ENCODE measurements at regions not wholly inside any gene's neighbourhood (a gene's known extent, or its start where the extent isn't known, plus 50 kb on each side); places are given as distances from the start of the nearest gene placed in this dataset.

GRCh38 chr1:83087851-83088250, 911.1 kb downstream of the TTLL7 start:
- intact Hi-C loops (cut with micrococcal nuclease) = no loop called here

GRCh38 chr1:83086986-83087512, 911.9 kb downstream of the TTLL7 start:
- H3K27me3 ChIP-seq (ENCODE audit: low read depth) = no peaks in the 10 kb centered on the region
- intact Hi-C loops (cut with micrococcal nuclease) = no loop called here
- no peaks in the 10 kb centered on the region for H3K9me3 ChIP-seq (replicated peaks)
- no peaks in the 10 kb centered on the region for H3K36me3 ChIP-seq
- no peak for TF ChIP-seq CTCF (IDR thresholded peaks at IDR 0.05; ENCODE audit: borderline replicate concordance)
- no peak overlapping the region for H3K27ac ChIP-seq (replicated peaks)
- no peaks in the 10 kb centered on the region for H3K4me1 ChIP-seq
- DNase-seq = no peak
- no peak overlapping the region for H3K4me3 ChIP-seq

More at GRCh38 chr1:83087851-83088250, 911.1 kb downstream of the TTLL7 start:
- no peaks in the 10 kb centered on the region for H3K4me1 ChIP-seq
- H3K27ac ChIP-seq (replicated peaks) = no peak overlapping the region
- H3K27me3 ChIP-seq (ENCODE audit: low read depth) = no peaks in the 10 kb centered on the region
- H3K9me3 ChIP-seq (replicated peaks) = no peaks in the 10 kb centered on the region
- no peak for DNase-seq
- H3K36me3 ChIP-seq = no peaks in the 10 kb centered on the region
- H3K4me3 ChIP-seq = no peak overlapping the region
- no peak for TF ChIP-seq CTCF (IDR thresholded peaks at IDR 0.05; ENCODE audit: borderline replicate concordance)

GRCh38 chr1:83086346-83086745, 912.6 kb downstream of the TTLL7 start:
- H3K4me3 ChIP-seq = no peak overlapping the region
- no peak overlapping the region for H3K27ac ChIP-seq (replicated peaks)
- no peak for TF ChIP-seq CTCF (IDR thresholded peaks at IDR 0.05; ENCODE audit: borderline replicate concordance)
- no peaks in the 10 kb centered on the region for H3K36me3 ChIP-seq
- DNase-seq = no peak
- no peaks in the 10 kb centered on the region for H3K9me3 ChIP-seq (replicated peaks)
- intact Hi-C loops (cut with micrococcal nuclease) = no loop called here
- H3K4me1 ChIP-seq = no peaks in the 10 kb centered on the region
- no peaks in the 10 kb centered on the region for H3K27me3 ChIP-seq (ENCODE audit: low read depth)

GRCh38 chr1:83083589-83084224, 915.2 kb downstream of the TTLL7 start:
- H3K27me3 ChIP-seq (ENCODE audit: low read depth) = no peaks in the 10 kb centered on the region

GRCh38 chr1:83077411-83077810, 921.5 kb downstream of the TTLL7 start:
- Histone ChIP-seq H3K9me3 (replicated peaks) (peaks cover 4% of the 10 kb centered on the region), H3K4me1 (no peaks in the 10 kb centered on the region), H3K27ac (replicated peaks) (no peak overlapping the region), H3K27me3 (ENCODE audit: low read depth) (no peaks in the 10 kb centered on the region), H3K4me3 (no peak overlapping the region), H3K36me3 (no peaks in the 10 kb centered on the region)
- no peak for TF ChIP-seq CTCF (IDR thresholded peaks at IDR 0.05; ENCODE audit: borderline replicate concordance)
- no peak for DNase-seq
- intact Hi-C loops (cut with micrococcal nuclease) = no loop called here

More at GRCh38 chr1:83083589-83084224, 915.2 kb downstream of the TTLL7 start:
- Histone ChIP-seq H3K27ac (replicated peaks) (no peak overlapping the region), H3K4me3 (no peak overlapping the region), H3K4me1 (no peaks in the 10 kb centered on the region), H3K9me3 (replicated peaks) (peaks cover 4% of the 10 kb centered on the region), H3K36me3 (no peaks in the 10 kb centered on the region)
- no peak for TF ChIP-seq CTCF (IDR thresholded peaks at IDR 0.05; ENCODE audit: borderline replicate concordance)
- intact Hi-C loops (cut with micrococcal nuclease) = no loop called here
- DNase-seq = no peak

All from left ventricle myocardium inferior (tissue), 1 donor.